GM23338 (cell line): ENCODE measurements at regions not wholly inside any gene's neighbourhood (a gene's known extent, or its start where the extent isn't known, plus 50 kb on each side); places are given as distances from the start of the nearest gene placed in this dataset.

Source experiments
- ATAC-seq: fragments of 200-7000 bp; cut with Tn5 transposase; 3 replicates; pipeline ENCODE4 v1.9.1; 2020
- DNase-seq: peaks from one replicate; pipeline ENCODE4 v3.0.0-alpha.2; 2015; ENCODE audit warnings: low spot score
- H2AFZ ChIP-seq: fragments of 200-600 bp; sonication (generic); 2 replicates; pipeline ENCODE4 v1.8.0; 2016; ENCODE audit warnings: antibody characterized with exemption, mild to moderate bottlenecking, moderate library complexity
- H3F3A ChIP-seq: fragments of 200-600 bp; sonication (generic); replicated peaks from 2 replicates; pipeline ENCODE4 v1.8.0; 2017; ENCODE audit warnings: antibody characterized with exemption, mixed run types, low read depth
- H3K27ac ChIP-seq: fragments of 200-600 bp; sonication (generic); 2 replicates; pipeline ENCODE4 v1.6.1; 2016; ENCODE audit warnings: low read depth
- H3K27me3 ChIP-seq: fragments of 200-600 bp; sonication (generic); 2 replicates; pipeline ENCODE4 v1.8.0; 2016; ENCODE audit warnings: mild to moderate bottlenecking, mixed run types, moderate library complexity; ENCODE audit not compliant: insufficient read depth
- H3K36me3 ChIP-seq: fragments of 200-600 bp; sonication (generic); 2 replicates; pipeline ENCODE4 v1.8.0; 2016; ENCODE audit warnings: mild to moderate bottlenecking; ENCODE audit not compliant: insufficient read depth
- H3K4me1 ChIP-seq: fragments of 200-600 bp; sonication (generic); 2 replicates; pipeline ENCODE4 v1.8.0; 2016; ENCODE audit warnings: mild to moderate bottlenecking, moderate library complexity; ENCODE audit not compliant: insufficient read depth
- H3K4me2 ChIP-seq: fragments of 200-600 bp; sonication (generic); 2 replicates; pipeline ENCODE4 v1.7.1; 2017; ENCODE audit warnings: mixed run types
- H3K4me3 ChIP-seq: fragments of 200-600 bp; sonication (generic); 2 replicates; pipeline ENCODE4 v1.6.1; 2016; ENCODE audit warnings: mixed run types
- H3K79me2 ChIP-seq: fragments of 200-600 bp; sonication (generic); replicated peaks from 2 replicates; pipeline ENCODE4 v1.8.0; 2017; ENCODE audit warnings: mild to moderate bottlenecking; ENCODE audit not compliant: insufficient read depth
- H3K9me2 ChIP-seq: fragments of 200-600 bp; sonication (generic); 2 replicates; pipeline ENCODE4 v1.8.0; 2017; ENCODE audit not compliant: insufficient read depth
- H4K20me1 ChIP-seq: fragments of 200-600 bp; sonication (generic); replicated peaks from 2 replicates; pipeline ENCODE4 v1.8.0; 2017; ENCODE audit warnings: mild to moderate bottlenecking; ENCODE audit not compliant: insufficient read depth
- H3K27ac Mint-ChIP-seq: 2 replicates; pipeline ENCODE4 v1.8.0; 2020; ENCODE audit warnings: inconsistent platforms, mild to moderate bottlenecking, moderate library complexity, mixed read lengths
- H3K27me3 Mint-ChIP-seq: 3 replicates; pipeline ENCODE4 v1.8.0; 2022; ENCODE audit warnings: low read depth, mild to moderate bottlenecking, moderate library complexity, mixed read lengths, inconsistent platforms; ENCODE audit not compliant: insufficient read depth, poor library complexity
- H3K36me3 Mint-ChIP-seq: 3 replicates; pipeline ENCODE4 v1.8.0; 2021; ENCODE audit warnings: low read depth, mild to moderate bottlenecking, inconsistent platforms, moderate library complexity, mixed read lengths
- H3K4me1 Mint-ChIP-seq: 3 replicates; pipeline ENCODE4 v1.8.0; 2020; ENCODE audit warnings: mild to moderate bottlenecking, inconsistent platforms, mixed read lengths
- H3K4me3 Mint-ChIP-seq: 3 replicates; pipeline ENCODE4 v1.8.0; 2021; ENCODE audit warnings: moderate library complexity, mild to moderate bottlenecking, inconsistent platforms, mixed read lengths
- H3K9me3 Mint-ChIP-seq: 3 replicates; pipeline ENCODE4 v1.8.0; 2020; ENCODE audit warnings: moderate library complexity, mild to moderate bottlenecking, inconsistent platforms, mixed read lengths
- CREB1 ChIP-seq: fragments of 250-450 bp; sonication (Bioruptor Pico); IDR thresholded peaks from 2 replicates; pipeline ENCODE4 v1.5.0; 2020; ENCODE audit warnings: low read depth, mild to moderate bottlenecking, moderate library complexity
- CTCF ChIP-seq, 2 experiments: fragments of 200-600 bp in 1 of 2; sonication (generic) in 1 of 2; conservative IDR thresholded peaks; 2 replicates each; pipeline versions ENCODE4 v1.5.1 to v1.6.1; 2016 to 2017; ENCODE audit warnings: antibody characterized with exemption in 2 of 2, low read depth in 2 of 2, mild to moderate bottlenecking in 2 of 2, moderate library complexity in 1 of 2
- EZH2phosphoT487 ChIP-seq: fragments of 200-600 bp; sonication (generic); IDR thresholded peaks from one replicate; pipeline ENCODE4 v1.8.1; 2018; ENCODE audit warnings: antibody characterized with exemption; ENCODE audit not compliant: unreplicated experiment
- JUNB ChIP-seq: IDR thresholded peaks from one replicate; pipeline ENCODE4 v1.6.1; 2016; ENCODE audit warnings: antibody characterized with exemption; ENCODE audit not compliant: unreplicated experiment
- NANOG ChIP-seq: IDR thresholded peaks from 2 replicates; pipeline ENCODE4 v1.6.1; 2016; ENCODE audit warnings: antibody characterized with exemption, borderline replicate concordance
- REST ChIP-seq: IDR thresholded peaks from one replicate; pipeline ENCODE4 v1.6.1; 2018; ENCODE audit warnings: antibody characterized with exemption; ENCODE audit not compliant: unreplicated experiment
- STAT1 ChIP-seq: IDR thresholded peaks from one replicate; pipeline ENCODE4 v1.6.1; 2016; ENCODE audit warnings: antibody characterized with exemption; ENCODE audit not compliant: unreplicated experiment
- ZNF114 ChIP-seq: fragments of 250-450 bp; sonication (Bioruptor Pico); IDR thresholded peaks from 2 replicates; pipeline ENCODE4 v1.5.0; 2020; ENCODE audit warnings: mild to moderate bottlenecking, moderate library complexity
- ZNF331 ChIP-seq: fragments of 250-450 bp; sonication (Bioruptor Pico); IDR thresholded peaks from 2 replicates; pipeline ENCODE4 v1.5.0; 2020; ENCODE audit warnings: low read depth, mild to moderate bottlenecking, moderate library complexity
- TF ChIP-seq, protein P1 (sequence below): fragments of 250-450 bp; sonication (Bioruptor Pico); IDR thresholded peaks from 2 replicates; pipeline ENCODE4 v1.5.0; 2020; ENCODE audit warnings: mild to moderate bottlenecking, moderate library complexity

DNA sequence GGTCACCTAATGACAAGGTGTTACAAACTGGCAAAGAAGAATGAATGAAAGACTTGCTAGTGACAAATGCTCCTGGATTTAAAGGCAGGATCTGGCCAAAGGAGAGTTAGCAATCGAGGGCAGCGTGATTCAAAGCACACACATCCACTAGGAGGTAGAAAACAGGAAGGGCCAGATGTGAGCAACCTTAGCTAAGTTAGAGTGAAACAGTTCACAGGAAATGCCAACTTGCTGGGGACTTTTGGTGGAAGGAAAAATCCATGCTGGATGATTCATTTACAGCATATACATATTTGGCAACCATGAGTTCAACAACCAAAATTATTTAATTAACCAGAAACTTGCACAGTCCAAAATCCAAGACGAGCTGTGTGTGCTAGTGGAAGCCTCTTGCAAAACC is 276.9 kb downstream of the PTTG2 start:
- no peak overlapping the region for H2AFZ ChIP-seq
- H3K27me3 ChIP-seq, result no peaks in the 10 kb centered on the region
- no peaks in the 10 kb centered on the region for H3K4me1 ChIP-seq
- H3K36me3 Mint-ChIP-seq, result no peaks in the 10 kb centered on the region
- ATAC-seq, result no peak
- H3K27me3 Mint-ChIP-seq, result no peaks in the 10 kb centered on the region
- H3K4me3 ChIP-seq, result no peak overlapping the region
- H3K79me2 ChIP-seq, result no peaks in the 10 kb centered on the region
- H4K20me1 ChIP-seq, result no peaks in the 10 kb centered on the region
- no peak overlapping the region for H3K27ac ChIP-seq
- H3K4me1 Mint-ChIP-seq, result no peaks in the 10 kb centered on the region; the same call in 2 of the 3 replicates
- no peak overlapping the region for H3K4me2 ChIP-seq
- DNase-seq, result peak; percentile 3
- no peaks in the 10 kb centered on the region for H3F3A ChIP-seq
- H3K36me3 ChIP-seq, result no peaks in the 10 kb centered on the region
- no peaks in the 10 kb centered on the region for H3K9me3 Mint-ChIP-seq
- TF ChIP-seq EZH2phosphoT487 (no peak), JUNB (no peak), ZNF331 (CRISPR knock-in tag) (no peak)
- no peak overlapping the region for H3K27ac Mint-ChIP-seq
- no peaks in the 10 kb centered on the region for H3K9me2 ChIP-seq
- no peak overlapping the region for H3K4me3 Mint-ChIP-seq

DNA sequence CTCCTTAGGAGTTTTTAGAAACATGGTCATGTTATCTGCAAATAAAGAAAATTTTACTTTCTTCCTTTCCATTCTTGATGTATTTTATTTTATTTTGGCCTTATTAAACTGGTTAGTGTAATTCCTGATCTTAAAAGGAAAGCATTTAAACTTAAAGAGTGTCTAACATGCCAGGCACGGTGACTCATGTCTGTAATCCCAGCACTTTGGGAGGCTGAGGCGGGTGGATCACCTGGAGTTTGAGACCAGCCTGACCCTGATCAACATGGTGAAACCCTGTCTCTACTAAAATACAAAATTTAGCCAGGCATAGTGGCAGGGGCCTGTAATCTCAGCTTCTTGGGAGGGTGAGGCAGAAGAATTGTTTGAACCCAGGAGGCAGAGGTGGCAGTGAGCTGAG is 281.3 kb downstream of the PTTG2 start:
- Histone ChIP-seq H3K4me2 (no peak overlapping the region), H3K4me1 (no peaks in the 10 kb centered on the region), H4K20me1 (no peaks in the 10 kb centered on the region), H3K36me3 (no peaks in the 10 kb centered on the region), H2AFZ (no peak overlapping the region), H3K27ac (no peak overlapping the region), H3F3A (no peaks in the 10 kb centered on the region), H3K79me2 (no peaks in the 10 kb centered on the region), H3K27me3 (no peaks in the 10 kb centered on the region), H3K4me3 (no peak overlapping the region), H3K9me2 (peaks cover 4% of the 10 kb centered on the region; the same call in 1 of the 2 replicates)
- Mint-ChIP-seq H3K27me3 (no peaks in the 10 kb centered on the region), H3K4me3 (no peak overlapping the region), H3K4me1 (no peaks in the 10 kb centered on the region; the same call in 2 of the 3 replicates), H3K27ac (no peak overlapping the region), H3K9me3 (no peaks in the 10 kb centered on the region), H3K36me3 (no peaks in the 10 kb centered on the region)
- ATAC-seq, result no peak
- no peak for DNase-seq
- TF ChIP-seq, protein P1, sequence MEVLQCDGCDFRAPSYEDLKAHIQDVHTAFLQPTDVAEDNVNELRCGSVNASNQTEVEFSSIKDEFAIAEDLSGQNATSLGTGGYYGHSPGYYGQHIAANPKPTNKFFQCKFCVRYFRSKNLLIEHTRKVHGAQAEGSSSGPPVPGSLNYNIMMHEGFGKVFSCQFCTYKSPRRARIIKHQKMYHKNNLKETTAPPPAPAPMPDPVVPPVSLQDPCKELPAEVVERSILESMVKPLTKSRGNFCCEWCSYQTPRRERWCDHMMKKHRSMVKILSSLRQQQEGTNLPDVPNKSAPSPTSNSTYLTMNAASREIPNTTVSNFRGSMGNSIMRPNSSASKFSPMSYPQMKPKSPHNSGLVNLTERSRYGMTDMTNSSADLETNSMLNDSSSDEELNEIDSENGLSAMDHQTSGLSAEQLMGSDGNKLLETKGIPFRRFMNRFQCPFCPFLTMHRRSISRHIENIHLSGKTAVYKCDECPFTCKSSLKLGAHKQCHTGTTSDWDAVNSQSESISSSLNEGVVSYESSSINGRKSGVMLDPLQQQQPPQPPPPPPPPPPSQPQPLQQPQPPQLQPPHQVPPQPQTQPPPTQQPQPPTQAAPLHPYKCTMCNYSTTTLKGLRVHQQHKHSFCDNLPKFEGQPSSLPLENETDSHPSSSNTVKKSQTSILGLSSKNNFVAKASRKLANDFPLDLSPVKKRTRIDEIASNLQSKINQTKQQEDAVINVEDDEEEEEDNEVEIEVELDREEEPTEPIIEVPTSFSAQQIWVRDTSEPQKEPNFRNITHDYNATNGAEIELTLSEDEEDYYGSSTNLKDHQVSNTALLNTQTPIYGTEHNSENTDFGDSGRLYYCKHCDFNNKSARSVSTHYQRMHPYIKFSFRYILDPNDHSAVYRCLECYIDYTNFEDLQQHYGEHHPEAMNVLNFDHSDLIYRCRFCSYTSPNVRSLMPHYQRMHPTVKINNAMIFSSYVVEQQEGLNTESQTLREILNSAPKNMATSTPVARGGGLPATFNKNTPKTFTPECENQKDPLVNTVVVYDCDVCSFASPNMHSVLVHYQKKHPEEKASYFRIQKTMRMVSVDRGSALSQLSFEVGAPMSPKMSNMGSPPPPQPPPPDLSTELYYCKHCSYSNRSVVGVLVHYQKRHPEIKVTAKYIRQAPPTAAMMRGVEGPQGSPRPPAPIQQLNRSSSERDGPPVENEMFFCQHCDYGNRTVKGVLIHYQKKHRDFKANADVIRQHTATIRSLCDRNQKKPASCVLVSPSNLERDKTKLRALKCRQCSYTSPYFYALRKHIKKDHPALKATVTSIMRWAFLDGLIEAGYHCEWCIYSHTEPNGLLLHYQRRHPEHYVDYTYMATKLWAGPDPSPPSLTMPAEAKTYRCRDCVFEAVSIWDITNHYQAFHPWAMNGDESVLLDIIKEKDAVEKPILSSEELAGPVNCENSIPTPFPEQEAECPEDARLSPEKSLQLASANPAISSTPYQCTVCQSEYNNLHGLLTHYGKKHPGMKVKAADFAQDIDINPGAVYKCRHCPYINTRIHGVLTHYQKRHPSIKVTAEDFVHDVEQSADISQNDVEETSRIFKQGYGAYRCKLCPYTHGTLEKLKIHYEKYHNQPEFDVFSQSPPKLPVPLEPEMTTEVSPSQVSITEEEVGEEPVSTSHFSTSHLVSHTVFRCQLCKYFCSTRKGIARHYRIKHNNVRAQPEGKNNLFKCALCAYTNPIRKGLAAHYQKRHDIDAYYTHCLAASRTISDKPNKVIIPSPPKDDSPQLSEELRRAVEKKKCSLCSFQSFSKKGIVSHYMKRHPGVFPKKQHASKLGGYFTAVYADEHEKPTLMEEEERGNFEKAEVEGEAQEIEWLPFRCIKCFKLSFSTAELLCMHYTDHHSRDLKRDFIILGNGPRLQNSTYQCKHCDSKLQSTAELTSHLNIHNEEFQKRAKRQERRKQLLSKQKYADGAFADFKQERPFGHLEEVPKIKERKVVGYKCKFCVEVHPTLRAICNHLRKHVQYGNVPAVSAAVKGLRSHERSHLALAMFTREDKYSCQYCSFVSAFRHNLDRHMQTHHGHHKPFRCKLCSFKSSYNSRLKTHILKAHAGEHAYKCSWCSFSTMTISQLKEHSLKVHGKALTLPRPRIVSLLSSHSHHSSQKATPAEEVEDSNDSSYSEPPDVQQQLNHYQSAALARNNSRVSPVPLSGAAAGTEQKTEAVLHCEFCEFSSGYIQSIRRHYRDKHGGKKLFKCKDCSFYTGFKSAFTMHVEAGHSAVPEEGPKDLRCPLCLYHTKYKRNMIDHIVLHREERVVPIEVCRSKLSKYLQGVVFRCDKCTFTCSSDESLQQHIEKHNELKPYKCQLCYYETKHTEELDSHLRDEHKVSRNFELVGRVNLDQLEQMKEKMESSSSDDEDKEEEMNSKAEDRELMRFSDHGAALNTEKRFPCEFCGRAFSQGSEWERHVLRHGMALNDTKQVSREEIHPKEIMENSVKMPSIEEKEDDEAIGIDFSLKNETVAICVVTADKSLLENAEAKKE (CRISPR knock-in tag), result no peak
- no peak for TF ChIP-seq CTCF (conservative IDR thresholded peaks at IDR 0.05; ENCODE audit: low read depth in 2 of 2)
- no peak for TF ChIP-seq ZNF331 (CRISPR knock-in tag)
- no peak for TF ChIP-seq CREB1 (CRISPR knock-in tag)
- TF ChIP-seq STAT1, result no peak
- no peak for TF ChIP-seq NANOG
- TF ChIP-seq EZH2phosphoT487, result no peak
- no peak for TF ChIP-seq ZNF114 (CRISPR knock-in tag)
- TF ChIP-seq JUNB, result no peak
- TF ChIP-seq REST, result no peak
